Activated CD4-positive, CD25-positive, alpha-beta regulatory T cell (primary cell): ENCODE measurements at regions not wholly inside any gene's neighbourhood (a gene's known extent, or its start where the extent isn't known, plus 50 kb on each side); places are given as distances from the start of the nearest gene placed in this dataset.

ENCODE experiments used
- DNase-seq, 4 experiments: peaks; one replicate each; lab custom pipeline; 2025; lab: John Stamatoyannopoulos, UW

- DNase-seq, result no peak
These were observed 447.0 kb downstream of the SLC16A7 start for GRCh38 chr12:60042835-60043234.

DNA sequence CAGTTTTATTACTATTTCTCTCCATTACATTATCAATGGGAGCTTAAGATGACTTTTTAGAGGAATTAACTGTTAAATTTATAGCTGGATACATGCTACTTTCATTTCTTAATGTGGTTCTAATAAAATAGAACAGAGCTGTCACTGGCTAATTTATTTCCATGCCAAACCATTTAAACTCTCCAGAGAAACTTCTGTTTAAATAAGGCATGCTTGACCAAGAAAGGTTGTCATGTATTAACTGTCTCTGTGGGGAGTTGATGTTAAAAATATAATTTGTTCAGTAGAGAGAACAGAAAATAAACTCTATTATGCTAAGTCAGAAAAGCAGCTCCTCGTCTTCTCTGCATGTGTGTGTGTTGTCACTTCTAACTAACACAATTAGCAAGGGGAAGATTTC is 447.4 kb downstream of the SLC16A7 start:
- no peak for DNase-seq

- DNase-seq, result no peak
These were observed 456.7 kb downstream of the SLC16A7 start for GRCh38 chr12:60052483-60052882.

DNA sequence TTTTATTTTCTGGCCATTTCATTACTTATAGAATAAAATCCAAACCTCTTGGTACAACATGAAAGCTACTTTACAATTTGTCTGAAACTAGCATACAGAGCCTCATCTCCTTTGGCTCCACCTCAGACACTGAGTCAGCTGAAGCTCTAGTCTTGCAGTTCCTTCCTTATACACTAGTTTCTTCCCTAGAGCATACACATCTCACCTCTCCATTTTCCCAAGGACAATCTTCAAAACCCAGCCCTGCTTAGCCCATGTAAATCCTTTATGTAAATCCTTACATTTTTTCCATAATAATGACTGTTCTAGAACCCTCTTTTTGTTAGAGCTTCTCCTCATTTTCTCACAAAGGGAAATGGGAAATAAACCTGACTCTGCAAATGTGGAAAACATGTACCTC is 463.4 kb downstream of the SLC16A7 start:
- no peak for DNase-seq

- no peak for DNase-seq
These were observed 470.8 kb downstream of the SLC16A7 start for GRCh38 chr12:60066655-60067054.

DNA sequence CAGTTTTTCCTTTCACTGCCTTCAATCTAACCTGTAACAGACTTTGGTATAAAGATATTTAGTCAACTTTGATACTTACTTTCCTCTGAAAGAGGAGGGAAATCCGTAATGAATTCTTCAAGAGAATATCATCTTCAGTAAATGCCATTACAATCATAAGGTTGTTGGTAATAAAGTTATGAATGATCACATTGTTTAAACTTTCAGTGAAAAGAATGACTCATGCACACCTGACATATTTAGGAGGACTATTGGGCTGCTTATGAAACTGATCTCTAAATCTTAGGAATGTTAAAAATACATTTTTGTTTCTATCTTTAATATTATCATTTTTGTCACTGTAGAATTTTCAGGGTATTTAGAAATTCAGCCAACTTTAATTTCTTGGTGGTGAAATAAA is 474.7 kb downstream of the SLC16A7 start:
- no peak for DNase-seq

DNA sequence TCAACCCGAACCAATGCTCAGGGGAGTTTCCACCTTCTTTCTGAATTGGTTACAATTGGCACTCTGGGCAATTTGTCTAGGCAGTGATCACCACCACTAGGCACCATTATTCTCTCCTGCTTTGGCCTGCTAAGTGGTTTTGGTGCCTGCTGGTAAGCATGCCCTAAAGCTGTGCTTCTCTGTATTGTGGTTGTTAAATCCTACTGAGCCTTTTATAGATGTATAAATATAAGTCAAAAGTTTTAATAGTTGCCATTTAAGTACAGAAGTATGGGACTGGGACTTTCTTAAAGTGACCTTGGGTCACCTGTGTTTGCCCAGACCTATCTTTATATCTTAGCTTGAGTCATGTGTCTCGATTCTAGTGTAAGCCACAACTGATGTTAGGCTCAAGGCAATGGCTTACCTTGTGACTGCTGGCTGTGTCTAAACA is 475.9 kb downstream of the SLC16A7 start:
- no peak for DNase-seq

DNA sequence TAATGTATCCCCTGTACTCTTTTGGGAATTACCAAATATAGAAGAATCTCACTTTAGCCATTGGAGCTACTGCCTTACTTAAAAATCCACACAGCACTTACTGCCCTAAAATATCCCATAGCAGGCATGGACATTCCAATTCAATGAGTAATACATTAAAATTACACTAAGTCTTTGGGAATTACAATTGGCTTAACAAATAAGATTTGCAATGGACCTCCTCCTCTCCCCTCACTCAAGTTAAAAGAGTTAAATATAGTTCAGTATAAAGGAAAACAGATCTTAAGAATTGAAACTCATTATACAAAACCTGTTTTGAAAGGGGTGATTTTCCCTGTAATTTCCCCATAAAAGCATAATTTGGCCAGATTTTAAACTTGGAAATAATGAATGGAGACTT is 477.1 kb downstream of the SLC16A7 start:
- DNase-seq, result no peak

- no peak for DNase-seq
These were observed 479.3 kb downstream of the SLC16A7 start for GRCh38 chr12:60075091-60075490.

- DNase-seq, result no peak
These were observed 482.2 kb downstream of the SLC16A7 start for GRCh38 chr12:60078026-60078425.

DNA sequence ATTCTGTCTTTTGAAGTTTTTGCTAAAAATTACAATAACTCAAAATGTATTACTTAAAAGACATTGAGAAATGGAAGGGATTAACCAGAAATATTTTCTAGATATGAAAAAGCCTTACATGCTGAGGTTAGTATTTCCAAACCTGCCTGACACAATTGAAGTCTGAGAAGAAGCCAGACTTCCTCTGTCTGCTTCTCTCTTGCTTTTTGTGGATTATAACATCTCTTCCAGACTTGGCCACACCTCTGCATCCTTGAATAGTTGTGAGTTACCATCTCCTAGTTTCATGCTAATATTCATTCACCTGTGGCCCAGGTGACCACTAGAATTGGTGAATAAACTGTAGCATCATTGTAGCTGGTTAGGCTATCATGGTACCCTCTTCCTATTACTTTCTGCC is 497.6 kb downstream of the SLC16A7 start:
- no peak for DNase-seq

DNA sequence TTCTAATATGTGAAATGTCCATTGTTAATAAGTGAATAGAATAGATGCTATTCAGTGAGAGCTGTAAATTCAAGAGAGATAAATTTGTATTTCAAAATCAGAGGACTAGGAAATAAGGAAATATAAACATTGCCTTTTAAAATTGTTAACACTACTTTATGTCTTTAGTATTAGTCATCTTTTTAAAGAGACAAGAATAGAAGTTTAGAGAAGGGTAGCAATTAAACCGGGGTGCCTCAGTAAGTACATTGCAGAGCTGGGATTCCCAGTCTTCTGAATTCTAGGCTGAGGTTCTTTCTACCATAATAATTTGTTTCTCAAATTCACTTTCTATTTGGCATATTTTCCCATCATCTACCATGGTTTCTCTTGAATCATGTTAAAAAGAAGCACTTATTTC is 498.6 kb downstream of the SLC16A7 start:
- no peak for DNase-seq

- DNase-seq, result no peak
These were observed 500.9 kb downstream of the SLC16A7 start for GRCh38 chr12:60096727-60097126.

GRCh38 chr12:60100160-60100559 is 504.3 kb downstream of the SLC16A7 start:
- no peak for DNase-seq

- DNase-seq, result no peak
These were observed 505.0 kb downstream of the SLC16A7 start for GRCh38 chr12:60100852-60101251.

DNA sequence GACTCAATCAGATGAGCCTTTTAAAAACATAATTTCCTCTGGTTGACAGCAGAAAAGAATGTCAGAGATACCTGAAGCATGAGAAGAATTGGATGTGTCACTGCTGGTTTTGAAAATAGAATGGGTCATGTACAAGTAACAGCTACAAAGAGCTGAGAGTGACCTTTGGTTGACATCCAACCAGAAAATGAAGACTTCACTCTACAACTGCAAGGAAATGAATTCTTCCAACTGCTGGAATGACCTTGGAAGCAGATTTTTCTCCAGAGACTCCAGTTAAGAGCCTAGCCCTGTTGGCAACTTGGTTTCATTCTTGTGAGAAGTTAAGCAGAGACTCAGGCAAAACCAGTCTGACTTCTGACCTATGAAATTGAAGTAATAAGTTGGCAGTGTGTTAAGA is 505.9 kb downstream of the SLC16A7 start:
- DNase-seq, result no peak

DNA sequence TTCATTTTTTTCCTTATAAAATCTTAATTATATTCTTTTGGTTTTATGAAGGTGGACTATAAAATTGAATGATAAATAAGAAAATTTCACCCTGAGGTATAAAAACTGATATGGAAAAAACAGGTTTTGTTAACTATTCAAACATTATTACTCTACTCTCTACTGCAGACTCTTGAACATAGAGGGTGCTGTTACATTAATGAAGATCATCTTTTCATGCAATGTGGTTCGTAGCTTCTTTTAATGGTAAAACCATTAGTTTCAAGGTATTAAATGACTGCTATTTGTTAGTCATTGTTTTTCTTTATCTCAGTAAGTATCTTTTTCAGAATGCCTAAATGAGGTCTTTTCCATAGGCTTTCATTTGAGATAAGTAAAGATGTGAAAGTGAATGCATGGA is 510.4 kb downstream of the SLC16A7 start:
- no peak for DNase-seq

DNA sequence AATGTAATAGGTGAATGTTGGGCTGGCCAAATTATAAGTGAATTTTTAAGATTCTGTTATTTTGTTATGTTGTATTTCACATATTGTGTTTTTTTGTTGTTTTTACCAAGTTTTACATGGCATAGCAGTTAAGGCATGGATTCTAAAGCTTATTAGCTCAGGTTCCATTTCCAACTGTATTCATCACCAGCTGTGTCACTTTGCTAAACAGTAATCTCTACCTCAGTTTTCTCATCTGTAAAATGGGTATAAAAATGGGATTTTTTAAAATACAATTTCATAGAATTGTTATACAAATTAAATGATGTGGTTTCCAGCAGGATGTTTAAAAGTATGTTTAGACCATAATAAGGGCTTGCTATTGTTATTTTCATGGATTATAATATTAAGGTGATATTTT is 512.2 kb downstream of the SLC16A7 start:
- DNase-seq, result no peak

DNA sequence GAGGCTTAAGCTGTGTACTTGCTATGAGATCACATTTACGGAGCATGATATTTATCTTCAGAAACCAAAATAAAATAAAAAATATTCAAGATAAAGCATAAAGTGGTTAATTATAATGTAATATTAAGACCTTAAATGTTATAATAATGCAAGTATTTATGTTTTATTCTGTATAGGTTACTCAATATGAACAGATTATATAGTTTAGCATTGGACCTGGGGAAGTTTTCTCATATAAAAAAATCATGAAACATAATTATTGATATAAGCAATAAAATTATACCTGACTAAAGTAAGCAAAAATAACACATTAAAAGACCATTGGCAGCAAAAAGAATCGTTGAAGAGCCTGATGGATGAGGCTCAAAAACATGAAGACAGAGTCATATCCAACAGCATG is 516.2 kb downstream of the SLC16A7 start:
- DNase-seq, result no peak

- DNase-seq, result no peak
These were observed 516.9 kb downstream of the SLC16A7 start for GRCh38 chr12:60112763-60113162.

- no peak for DNase-seq
These were observed 518.3 kb downstream of the SLC16A7 start for GRCh38 chr12:60114169-60114568.

DNA sequence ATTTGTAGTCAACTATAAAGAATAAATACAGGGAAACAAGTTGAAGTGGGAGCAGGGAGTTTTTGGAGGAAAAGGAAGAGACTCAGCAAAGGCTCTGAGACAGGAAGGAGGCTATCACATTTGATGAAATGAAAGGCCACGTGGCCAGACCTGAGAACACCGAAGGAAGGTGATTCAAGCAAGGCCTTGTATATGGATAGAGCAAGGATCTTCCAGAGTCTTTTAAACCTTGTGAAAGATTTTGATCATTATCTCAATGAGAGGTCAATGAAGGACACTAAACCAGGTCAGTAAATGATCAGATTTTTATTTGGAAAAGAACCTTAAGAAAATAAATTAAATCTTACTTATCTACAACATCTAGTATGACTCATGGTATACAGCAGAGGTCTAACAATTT is 523.5 kb downstream of the SLC16A7 start:
- no peak for DNase-seq

DNA sequence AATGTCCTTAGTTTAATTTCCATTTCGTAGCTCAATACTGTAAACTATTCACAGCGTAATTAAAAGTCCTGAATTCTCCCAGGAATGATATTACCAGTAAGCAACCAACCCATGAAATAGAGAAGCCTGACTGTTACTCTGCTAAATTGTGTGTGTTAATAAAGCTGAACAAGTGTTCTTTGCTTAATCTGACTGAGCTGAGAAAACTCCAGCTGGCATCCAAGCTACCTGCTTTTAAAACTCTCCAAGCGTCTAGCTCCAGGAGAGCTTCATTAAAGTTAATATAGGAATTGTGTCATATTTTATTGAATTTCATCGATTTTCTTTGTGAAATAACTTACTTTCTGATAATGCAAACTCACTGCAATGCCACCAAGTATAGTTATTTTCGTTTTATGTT is 524.4 kb downstream of the SLC16A7 start:
- DNase-seq, result no peak

DNA sequence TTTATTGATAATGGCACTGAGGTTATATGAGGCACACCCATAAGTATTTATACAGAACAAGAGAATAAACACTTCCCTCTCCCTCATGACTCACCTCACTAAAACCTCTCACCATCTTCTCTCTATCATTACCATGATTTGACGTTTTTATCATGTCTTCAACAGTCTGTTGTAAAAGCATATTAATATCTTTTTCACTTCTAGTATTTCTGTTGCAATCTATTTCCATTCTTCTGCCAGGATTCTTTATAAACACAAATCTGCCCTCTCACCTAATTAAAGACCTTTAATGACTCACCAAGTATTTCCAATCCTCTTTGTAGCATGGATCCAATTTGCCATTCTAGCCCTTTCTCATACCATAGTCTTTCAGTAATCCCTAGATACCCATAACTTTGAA is 527.7 kb downstream of the SLC16A7 start:
- no peak for DNase-seq

DNA sequence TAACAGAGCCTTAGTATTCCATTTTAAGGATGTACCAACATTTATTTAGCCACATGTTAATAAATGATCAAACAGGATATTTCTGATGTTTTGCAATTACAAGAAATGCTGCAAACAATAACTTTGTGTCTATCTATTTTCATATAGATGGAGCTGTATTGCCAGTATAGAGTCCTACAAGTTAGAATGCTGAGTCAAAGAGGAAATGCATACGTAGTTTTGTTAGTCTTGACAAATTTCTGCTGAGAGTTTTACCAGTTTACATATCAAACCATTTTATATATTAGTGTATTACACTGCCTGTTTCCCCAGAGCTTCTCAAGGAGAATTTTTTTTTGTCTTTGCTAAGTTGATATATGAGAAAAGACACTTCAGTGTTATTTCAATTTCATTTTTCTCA is 541.7 kb downstream of the SLC16A7 start:
- no peak for DNase-seq
